ENCODE measurements at regions not wholly inside any gene's neighbourhood (a gene's known extent, or its start where the extent isn't known, plus 50 kb on each side); places are given as distances from the start of the nearest gene placed in this dataset.

DNA sequence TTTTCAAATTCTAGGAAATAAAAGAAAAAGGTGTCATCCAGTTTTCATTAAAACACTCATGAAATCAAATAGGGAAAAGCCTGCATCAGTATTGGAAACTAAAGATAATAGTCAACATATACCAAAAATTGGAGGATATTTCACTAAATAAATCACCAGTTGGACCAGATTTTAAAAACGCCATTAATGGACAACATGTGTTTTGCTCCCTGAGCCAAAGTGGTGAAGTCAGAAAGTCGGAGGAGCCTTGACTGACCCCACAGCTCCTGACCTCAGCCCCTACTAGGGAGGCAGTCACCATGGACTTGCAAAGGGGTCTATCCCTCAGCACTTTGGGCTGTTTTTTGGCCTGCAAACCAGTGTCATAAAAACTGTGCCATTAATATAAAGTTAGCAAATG is 98.3 kb upstream of the SEC61G start:
- H3K4me3 ChIP-seq (ENCODE audit: low read length), result no peak overlapping the region
- no peak overlapping the region for H3K4me2 ChIP-seq (ENCODE audit: low read length)
- no peak overlapping the region for H2AFZ ChIP-seq (ENCODE audit: low read depth, low read length)
- no peaks in the 10 kb centered on the region for H3K36me3 ChIP-seq (replicated peaks; ENCODE audit: low read depth, low read length)
- H3K4me1 ChIP-seq (ENCODE audit: low read length), result peaks cover 10% of the 10 kb centered on the region; the same call in 1 of the 2 replicates
- H3K79me2 ChIP-seq (ENCODE audit: low read length), result no peaks in the 10 kb centered on the region
- TF ChIP-seq, protein P1, sequence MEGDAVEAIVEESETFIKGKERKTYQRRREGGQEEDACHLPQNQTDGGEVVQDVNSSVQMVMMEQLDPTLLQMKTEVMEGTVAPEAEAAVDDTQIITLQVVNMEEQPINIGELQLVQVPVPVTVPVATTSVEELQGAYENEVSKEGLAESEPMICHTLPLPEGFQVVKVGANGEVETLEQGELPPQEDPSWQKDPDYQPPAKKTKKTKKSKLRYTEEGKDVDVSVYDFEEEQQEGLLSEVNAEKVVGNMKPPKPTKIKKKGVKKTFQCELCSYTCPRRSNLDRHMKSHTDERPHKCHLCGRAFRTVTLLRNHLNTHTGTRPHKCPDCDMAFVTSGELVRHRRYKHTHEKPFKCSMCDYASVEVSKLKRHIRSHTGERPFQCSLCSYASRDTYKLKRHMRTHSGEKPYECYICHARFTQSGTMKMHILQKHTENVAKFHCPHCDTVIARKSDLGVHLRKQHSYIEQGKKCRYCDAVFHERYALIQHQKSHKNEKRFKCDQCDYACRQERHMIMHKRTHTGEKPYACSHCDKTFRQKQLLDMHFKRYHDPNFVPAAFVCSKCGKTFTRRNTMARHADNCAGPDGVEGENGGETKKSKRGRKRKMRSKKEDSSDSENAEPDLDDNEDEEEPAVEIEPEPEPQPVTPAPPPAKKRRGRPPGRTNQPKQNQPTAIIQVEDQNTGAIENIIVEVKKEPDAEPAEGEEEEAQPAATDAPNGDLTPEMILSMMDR (IDR thresholded peaks at IDR 0.05; ENCODE audit: low read depth, low read length), result no peak
- TF ChIP-seq EZH2phosphoT487 (IDR thresholded peaks at IDR 0.05; ENCODE audit: low read depth), result no peak
- no peaks in the 10 kb centered on the region for H3K9me3 ChIP-seq (ENCODE audit: insufficient read depth, low read length)
- peaks cover 13% of the 10 kb centered on the region; the same call in 1 of the 2 replicates for H3K27me3 ChIP-seq (ENCODE audit: low read depth, low read length)
- H3K9ac ChIP-seq (ENCODE audit: low read length), result no peak overlapping the region
- no peaks in the 10 kb centered on the region for H4K20me1 ChIP-seq (ENCODE audit: insufficient read depth, low read length)
- H3K27ac ChIP-seq (ENCODE audit: low read length), result no peak overlapping the region

DNA sequence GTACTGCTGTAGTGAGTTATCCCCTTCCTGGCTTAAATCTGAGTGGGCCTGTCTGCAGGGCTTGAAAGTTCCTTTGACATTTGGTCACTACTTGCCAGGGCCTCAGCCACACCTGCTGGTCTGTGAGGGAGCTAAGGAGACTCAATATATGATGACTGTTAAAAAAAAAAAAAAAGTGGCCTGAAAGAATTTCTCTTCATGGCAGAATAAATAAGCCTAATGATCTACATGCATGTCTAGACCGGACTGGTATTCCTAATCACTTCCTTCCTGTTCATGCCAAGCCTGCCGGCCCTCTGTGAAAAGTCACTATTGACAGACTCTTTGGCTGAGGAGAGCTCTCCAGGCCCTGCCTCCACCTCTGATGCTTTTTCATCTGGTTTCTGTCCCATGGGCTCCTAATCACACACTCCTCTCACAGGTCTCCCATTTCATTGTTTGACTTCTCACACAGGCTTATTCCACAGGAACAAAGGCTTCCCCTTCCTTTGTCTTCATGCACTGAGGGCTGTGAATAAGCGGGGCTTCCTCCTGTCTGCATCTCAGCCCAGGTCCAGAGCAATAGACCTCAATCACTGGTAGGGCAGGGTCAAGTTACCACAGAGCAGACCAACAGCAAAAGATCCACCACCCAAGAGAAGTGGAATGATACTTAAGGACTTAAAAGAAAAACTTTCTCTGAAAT is 99.1 kb upstream of the SEC61G start:
- Histone ChIP-seq H3K27ac (ENCODE audit: low read length) (no peak overlapping the region), H3K79me2 (ENCODE audit: low read length) (no peaks in the 10 kb centered on the region), H2AFZ (ENCODE audit: low read depth, low read length) (no peak overlapping the region), H3K4me1 (ENCODE audit: low read length) (peaks cover 10% of the 10 kb centered on the region; the same call in 1 of the 2 replicates), H3K36me3 (replicated peaks; ENCODE audit: low read depth, low read length) (no peaks in the 10 kb centered on the region), H3K9me3 (ENCODE audit: insufficient read depth, low read length) (no peaks in the 10 kb centered on the region), H3K27me3 (ENCODE audit: low read depth, low read length) (peaks cover 16% of the 10 kb centered on the region; the same call in 1 of the 2 replicates), H3K4me3 (ENCODE audit: low read length) (no peak overlapping the region), H4K20me1 (ENCODE audit: insufficient read depth, low read length) (no peaks in the 10 kb centered on the region), H3K9ac (ENCODE audit: low read length) (no peak overlapping the region), H3K4me2 (ENCODE audit: low read length) (no peak overlapping the region)
- TF ChIP-seq EZH2phosphoT487 (IDR thresholded peaks at IDR 0.05; ENCODE audit: low read depth), result no peak
- TF ChIP-seq, protein P1 (IDR thresholded peaks at IDR 0.05; ENCODE audit: low read depth, low read length), result no peak

DNA sequence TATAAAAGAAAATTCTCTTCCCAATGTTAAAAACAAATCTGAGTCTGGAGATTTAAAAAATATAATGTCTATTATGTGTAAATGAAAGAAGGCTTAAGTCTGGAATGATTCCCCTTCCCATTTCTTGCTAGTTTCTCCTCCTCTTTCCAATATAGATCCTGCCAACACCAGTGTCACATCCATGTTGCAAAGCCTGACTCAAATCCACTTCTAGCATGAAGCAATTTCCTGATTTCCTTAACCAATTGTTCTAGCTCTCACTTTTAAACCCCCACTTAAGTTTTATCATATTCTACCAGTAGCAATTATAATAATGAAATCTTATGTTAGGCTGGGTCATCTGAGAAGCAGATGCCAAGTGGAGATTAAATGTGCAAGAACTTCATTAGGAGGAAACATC is 100.1 kb upstream of the SEC61G start:
- no peak overlapping the region for H3K4me2 ChIP-seq (ENCODE audit: low read length)
- H3K36me3 ChIP-seq (replicated peaks; ENCODE audit: low read depth, low read length), result no peaks in the 10 kb centered on the region
- H3K27me3 ChIP-seq (ENCODE audit: low read depth, low read length), result peaks cover 18% of the 10 kb centered on the region; the same call in 1 of the 2 replicates
- H3K4me3 ChIP-seq (ENCODE audit: low read length), result no peak overlapping the region
- H2AFZ ChIP-seq (ENCODE audit: low read depth, low read length), result no peak overlapping the region
- H3K9ac ChIP-seq (ENCODE audit: low read length), result no peak overlapping the region
- TF ChIP-seq, protein P1 (IDR thresholded peaks at IDR 0.05; ENCODE audit: low read depth, low read length), result no peak
- no peak for TF ChIP-seq EZH2phosphoT487 (IDR thresholded peaks at IDR 0.05; ENCODE audit: low read depth)
- no peaks in the 10 kb centered on the region for H3K79me2 ChIP-seq (ENCODE audit: low read length)
- H3K9me3 ChIP-seq (ENCODE audit: insufficient read depth, low read length), result no peaks in the 10 kb centered on the region
- peaks cover 10% of the 10 kb centered on the region; the same call in 1 of the 2 replicates for H3K4me1 ChIP-seq (ENCODE audit: low read length)
- H4K20me1 ChIP-seq (ENCODE audit: insufficient read depth, low read length), result no peaks in the 10 kb centered on the region
- no peak overlapping the region for H3K27ac ChIP-seq (ENCODE audit: low read length)

DNA sequence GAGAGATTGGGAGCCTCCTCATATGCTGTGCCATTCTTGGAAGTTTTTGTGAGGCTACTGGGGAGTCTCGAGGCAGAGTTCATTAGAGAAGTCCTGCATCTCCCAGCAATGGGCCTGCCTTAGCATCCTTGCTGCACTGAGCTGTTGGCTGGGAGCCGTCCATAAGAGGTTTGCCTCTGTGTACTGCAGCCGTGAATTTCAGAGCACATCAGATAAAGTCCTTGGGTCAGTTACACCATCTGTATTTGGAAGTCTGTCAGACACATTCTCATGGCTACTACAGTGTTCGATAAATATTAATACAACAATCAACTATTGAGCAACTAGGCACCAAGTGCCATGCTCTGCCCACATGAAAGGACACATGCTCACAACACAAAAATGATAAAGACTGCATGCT is 100.5 kb upstream of the SEC61G start:
- Histone ChIP-seq H3K27me3 (ENCODE audit: low read depth, low read length) (peaks cover 18% of the 10 kb centered on the region; the same call in 1 of the 2 replicates), H3K4me3 (ENCODE audit: low read length) (no peak overlapping the region), H3K27ac (ENCODE audit: low read length) (no peak overlapping the region), H3K36me3 (replicated peaks; ENCODE audit: low read depth, low read length) (no peaks in the 10 kb centered on the region), H3K4me2 (ENCODE audit: low read length) (no peak overlapping the region), H3K4me1 (ENCODE audit: low read length) (peaks cover 10% of the 10 kb centered on the region; the same call in 1 of the 2 replicates), H3K9me3 (ENCODE audit: insufficient read depth, low read length) (no peaks in the 10 kb centered on the region), H4K20me1 (ENCODE audit: insufficient read depth, low read length) (no peaks in the 10 kb centered on the region), H3K9ac (ENCODE audit: low read length) (no peak overlapping the region), H3K79me2 (ENCODE audit: low read length) (no peaks in the 10 kb centered on the region), H2AFZ (ENCODE audit: low read depth, low read length) (no peak overlapping the region)
- TF ChIP-seq EZH2phosphoT487 (IDR thresholded peaks at IDR 0.05; ENCODE audit: low read depth), result no peak
- TF ChIP-seq, protein P1 (IDR thresholded peaks at IDR 0.05; ENCODE audit: low read depth, low read length), result no peak
